Neural progenitor cell (in vitro differentiated cells): ENCODE measurements at regions not wholly inside any gene's neighbourhood (a gene's known extent, or its start where the extent isn't known, plus 50 kb on each side); places are given as distances from the start of the nearest gene placed in this dataset.
A peak's percentile ranks its signal among the peaks of the same experiment; 100 is the strongest.

Source experiments
- DNase-seq: peaks from one replicate; pipeline ENCODE4 v3.0.0-alpha.2; 2016; ENCODE audit warnings: low spot score
- H2AFZ ChIP-seq: fragments of 200-600 bp; sonication (generic); replicated peaks from 2 replicates; pipeline ENCODE4 v1.6.1; 2016; ENCODE audit warnings: antibody characterized with exemption
- H3F3A ChIP-seq: fragments of 200-600 bp; sonication (generic); 2 replicates; pipeline ENCODE4 v1.6.1; 2016; ENCODE audit warnings: antibody characterized with exemption, low read depth
- H3K27ac ChIP-seq: fragments of 200-600 bp; sonication (generic); 2 replicates; pipeline ENCODE4 v1.5.1; 2016; ENCODE audit warnings: mild to moderate bottlenecking
- H3K27me3 ChIP-seq: fragments of 200-600 bp; sonication (generic); 2 replicates; pipeline ENCODE4 v1.6.1; 2016; ENCODE audit warnings: mild to moderate bottlenecking, moderate library complexity
- H3K36me3 ChIP-seq: fragments of 200-600 bp; sonication (generic); 2 replicates; pipeline ENCODE4 v1.5.1; 2016
- H3K4me1 ChIP-seq: fragments of 200-600 bp; sonication (generic); 2 replicates; pipeline ENCODE4 v1.6.1; 2016; ENCODE audit warnings: mixed run types
- H3K4me2 ChIP-seq: fragments of 200-600 bp; sonication (generic); 2 replicates; pipeline ENCODE4 v1.6.1; 2016
- H3K4me3 ChIP-seq: fragments of 200-600 bp; sonication (generic); 2 replicates; pipeline ENCODE4 v1.5.1; 2016
- H3K79me2 ChIP-seq: fragments of 200-600 bp; sonication (generic); 2 replicates; pipeline ENCODE4 v1.6.1; 2016; ENCODE audit warnings: low read depth
- H3K9ac ChIP-seq: fragments of 200-600 bp; sonication (generic); 2 replicates; pipeline ENCODE4 v1.6.1; 2016
- H3K9me3 ChIP-seq: fragments of 200-600 bp; sonication (generic); 2 replicates; pipeline ENCODE4 v1.5.1; 2016; ENCODE audit warnings: low read depth
- H4K20me1 ChIP-seq: fragments of 200-600 bp; sonication (generic); 2 replicates; pipeline ENCODE4 v1.6.1; 2016; ENCODE audit warnings: low read depth
- H3K27ac Mint-ChIP-seq: 3 replicates; pipeline ENCODE4 v1.8.0; 2021; ENCODE audit warnings: mixed read lengths
- H3K27me3 Mint-ChIP-seq: 2 replicates; pipeline ENCODE4 v1.8.0; 2022; ENCODE audit warnings: low read depth, mild to moderate bottlenecking, inconsistent platforms, moderate library complexity, mixed read lengths; ENCODE audit not compliant: insufficient read depth
- H3K36me3 Mint-ChIP-seq: 3 replicates; pipeline ENCODE4 v1.8.0; 2021; ENCODE audit warnings: mixed read lengths
- H3K4me1 Mint-ChIP-seq: 3 replicates; pipeline ENCODE4 v1.8.0; 2021; ENCODE audit warnings: mixed read lengths
- H3K4me3 Mint-ChIP-seq: 3 replicates; pipeline ENCODE4 v1.8.0; 2021; ENCODE audit warnings: mild to moderate bottlenecking, moderate library complexity, mixed read lengths
- H3K9me3 Mint-ChIP-seq: 3 replicates; pipeline ENCODE4 v1.8.0; 2020; ENCODE audit warnings: mixed read lengths
- CTCF ChIP-seq: fragments of 200-600 bp; sonication (generic); IDR thresholded peaks from 2 replicates; pipeline ENCODE4 v1.5.1; 2017; ENCODE audit warnings: antibody characterized with exemption, mild to moderate bottlenecking
- EZH2 ChIP-seq: fragments of 200-600 bp; sonication (generic); IDR thresholded peaks from 2 replicates; pipeline ENCODE4 v1.6.1; 2017; ENCODE audit warnings: antibody characterized with exemption, mild to moderate bottlenecking, moderate library complexity
- EZH2phosphoT487 ChIP-seq: fragments of 200-600 bp; sonication (generic); IDR thresholded peaks from 2 replicates; pipeline ENCODE4 v1.6.1; 2017; ENCODE audit warnings: antibody characterized with exemption

GRCh38 chr14:61627612-61628011 lies 67.7 kb upstream of the HIF1A start:
- Mint-ChIP-seq H3K27me3 (peaks cover 2% of the 10 kb centered on the region), H3K4me3 (no peak overlapping the region), H3K9me3 (no peaks in the 10 kb centered on the region), H3K4me1 (peaks cover 12% of the 10 kb centered on the region), H3K27ac (no peak overlapping the region), H3K36me3 (no peaks in the 10 kb centered on the region)
- H2AFZ ChIP-seq, result no peak overlapping the region
- no peak for DNase-seq
- peaks cover 8% of the 10 kb centered on the region for H3K4me1 ChIP-seq
- no peak overlapping the region for H3K4me2 ChIP-seq
- no peaks in the 10 kb centered on the region for H3F3A ChIP-seq
- H3K36me3 ChIP-seq, result no peaks in the 10 kb centered on the region
- no peak overlapping the region for H3K4me3 ChIP-seq
- H3K27me3 ChIP-seq, result no peaks in the 10 kb centered on the region
- H3K9ac ChIP-seq, result no peak overlapping the region
- TF ChIP-seq CTCF, result no peak
- no peak for TF ChIP-seq EZH2phosphoT487
- no peak for TF ChIP-seq EZH2
- no peak overlapping the region for H3K27ac ChIP-seq
- no peaks in the 10 kb centered on the region for H3K79me2 ChIP-seq
- H4K20me1 ChIP-seq, result no peaks in the 10 kb centered on the region
- no peaks in the 10 kb centered on the region for H3K9me3 ChIP-seq

GRCh38 chr14:61628016-61628725 lies 67.1 kb upstream of the HIF1A start:
- Histone ChIP-seq H3K4me3 (no peak overlapping the region), H2AFZ (peak overlapping the region; percentile 46), H3K4me2 (no peak overlapping the region), H4K20me1 (no peaks in the 10 kb centered on the region), H3K36me3 (no peaks in the 10 kb centered on the region), H3K27me3 (no peaks in the 10 kb centered on the region), H3K9me3 (no peaks in the 10 kb centered on the region), H3F3A (no peaks in the 10 kb centered on the region), H3K79me2 (no peaks in the 10 kb centered on the region), H3K27ac (no peak overlapping the region), H3K9ac (no peak overlapping the region), H3K4me1 (peaks cover 8% of the 10 kb centered on the region)
- Mint-ChIP-seq H3K27me3 (peaks cover 2% of the 10 kb centered on the region), H3K27ac (no peak overlapping the region), H3K36me3 (no peaks in the 10 kb centered on the region), H3K9me3 (no peaks in the 10 kb centered on the region), H3K4me3 (no peak overlapping the region), H3K4me1 (peaks cover 12% of the 10 kb centered on the region)
- TF ChIP-seq EZH2 (no peak), EZH2phosphoT487 (no peak), CTCF (no peak)
- DNase-seq, result no peak

GRCh38 chr14:61630399-61631044 lies 64.8 kb upstream of the HIF1A start:
- Mint-ChIP-seq H3K4me1 (peaks cover 9% of the 10 kb centered on the region), H3K36me3 (no peaks in the 10 kb centered on the region), H3K27ac (no peak overlapping the region), H3K27me3 (peaks cover 2% of the 10 kb centered on the region), H3K9me3 (no peaks in the 10 kb centered on the region), H3K4me3 (no peak overlapping the region)
- H2AFZ ChIP-seq, result no peak overlapping the region
- no peak for DNase-seq
- no peaks in the 10 kb centered on the region for H4K20me1 ChIP-seq
- H3K27ac ChIP-seq, result no peak overlapping the region
- no peaks in the 10 kb centered on the region for H3K79me2 ChIP-seq
- no peak for TF ChIP-seq EZH2
- no peak for TF ChIP-seq EZH2phosphoT487
- no peak for TF ChIP-seq CTCF
- peaks cover 8% of the 10 kb centered on the region for H3K4me1 ChIP-seq
- H3K9me3 ChIP-seq, result no peaks in the 10 kb centered on the region
- no peak overlapping the region for H3K4me2 ChIP-seq
- H3K9ac ChIP-seq, result no peak overlapping the region
- H3K27me3 ChIP-seq, result no peaks in the 10 kb centered on the region
- H3K4me3 ChIP-seq, result no peak overlapping the region
- H3K36me3 ChIP-seq, result no peaks in the 10 kb centered on the region
- no peaks in the 10 kb centered on the region for H3F3A ChIP-seq
